GM12878 (cell line): ENCODE measurements at regions not wholly inside any gene's neighbourhood (a gene's known extent, or its start where the extent isn't known, plus 50 kb on each side); places are given as distances from the start of the nearest gene placed in this dataset.

Experiments used
- ATAC-seq: fragments of 200-7000 bp; cut with Tn5 transposase; 3 replicates; pipeline ENCODE4 v1.9.1; 2020; ENCODE audit warnings: mild to moderate bottlenecking, moderate library complexity
- BruUV-seq: library from RNA; stranded (reverse); fragments of 400-500 nt; replicated peaks from 2 replicates; lab custom pipeline; 2021; lab: Mats Ljungman, UMichigan
- CTCF ChIA-PET: fragments of 300-600 bp; sonication (Branson Sonifier 250); formaldehyde crosslinking; extraction: SDS; loops from one replicate; lab custom pipeline; 2021; ENCODE audit warnings: inconsistent platforms; lab: Yijun Ruan, JAX
- POLR2A ChIA-PET: fragments of 350-600 bp; formaldehyde crosslinking; extraction: SDS; loops from one replicate; lab custom pipeline; 2021; ENCODE audit warnings: inconsistent platforms; lab: Charles Lee
- RAD21 ChIA-PET: fragments of 300-600 bp; sonication (Branson Sonifier 250); formaldehyde crosslinking; loops from one replicate; lab custom pipeline; 2023; ENCODE audit warnings: antibody characterized with exemption; ENCODE audit not compliant: unreplicated experiment; lab: Charles Lee
- SMC1A ChIA-PET: fragments of 300-600 bp; sonication (Branson Sonifier 250); formaldehyde crosslinking; loops from one replicate; lab custom pipeline; 2023; ENCODE audit not compliant: unreplicated experiment, uncharacterized antibody; lab: Charles Lee
- DNase-seq: peaks from one replicate; pipeline ENCODE4 v3.0.0-alpha.2; 2011; ENCODE audit warnings: low read depth, low spot score
- FAIRE-seq: peaks from 3 replicates; lab custom pipeline; 2011; peaks lifted over from hg19 to GRCh38; lab: Jason Lieb, UNC
- H2AFZ ChIP-seq: 2 replicates; pipeline ENCODE4 v1.6.0; 2011; ENCODE audit warnings: low read depth, low read length, control low read depth; ENCODE audit not compliant: control insufficient read depth
- H3K27ac ChIP-seq: 2 replicates; pipeline ENCODE4 v1.5.1; 2011; ENCODE audit warnings: control low read depth; ENCODE audit not compliant: control insufficient read depth, insufficient read depth
- H3K27me3 ChIP-seq, 2 experiments: replicated peaks in 1 of 2; 2 replicates each; pipeline versions ENCODE4 v1.6.0 to v1.6.1; 2011; ENCODE audit warnings: low read length in 1 of 2; ENCODE audit not compliant: control insufficient read depth in 2 of 2, insufficient read depth in 2 of 2
- H3K36me3 ChIP-seq, 2 experiments: 2 replicates each; pipeline ENCODE4 v1.5.1; 2011; ENCODE audit warnings: low read length in 1 of 2; ENCODE audit not compliant: control insufficient read depth in 2 of 2, insufficient read depth in 2 of 2
- H3K4me1 ChIP-seq: 2 replicates; pipeline ENCODE4 v1.6.1; 2011; ENCODE audit warnings: mild to moderate bottlenecking, low read length, moderate library complexity, mixed read lengths; ENCODE audit not compliant: control insufficient read depth, insufficient read depth
- H3K4me2 ChIP-seq: 2 replicates; pipeline ENCODE4 v1.6.0; 2011; ENCODE audit warnings: control low read depth; ENCODE audit not compliant: control insufficient read depth, insufficient read depth
- H3K4me3 ChIP-seq: fragments of 200-600 bp; sonication (generic); 2 replicates; pipeline ENCODE4 v1.5.1; 2016
- H3K79me2 ChIP-seq: 2 replicates; pipeline ENCODE4 v1.6.0; 2011; ENCODE audit warnings: low read length; ENCODE audit not compliant: control insufficient read depth, insufficient read depth
- H3K9ac ChIP-seq: 2 replicates; pipeline ENCODE4 v1.8.0; 2011; ENCODE audit warnings: low read length, control low read depth, mixed read lengths; ENCODE audit not compliant: control insufficient read depth, insufficient read depth
- H3K9me3 ChIP-seq: replicated peaks from 3 replicates; pipeline ENCODE4 v1.5.1; 2011; ENCODE audit warnings: mild to moderate bottlenecking, low read length; ENCODE audit not compliant: control insufficient read depth, insufficient read depth
- H4K20me1 ChIP-seq: 2 replicates; pipeline ENCODE4 v1.6.0; 2011; ENCODE audit not compliant: control insufficient read depth, insufficient read depth
- BRCA1 ChIP-seq: IDR thresholded peaks from 2 replicates; pipeline ENCODE4 v1.6.1; 2011; ENCODE audit warnings: low read depth, low read length, improper control_type of control experiment
- EZH2 ChIP-seq: IDR thresholded peaks from 2 replicates; pipeline ENCODE4 v1.6.1; 2012; ENCODE audit warnings: low read depth, mild to moderate bottlenecking, control low read depth, inconsistent platforms, low read length, borderline replicate concordance; ENCODE audit not compliant: control insufficient read depth
- JUNB ChIP-seq: IDR thresholded peaks from 2 replicates; pipeline ENCODE4 v1.6.1; 2016; ENCODE audit warnings: antibody characterized with exemption, mild to moderate bottlenecking
- NBN ChIP-seq: fragments of 450-650 bp; IDR thresholded peaks from 2 replicates; pipeline ENCODE4 v1.6.1; 2016
- SRF ChIP-seq, 2 experiments: IDR thresholded peaks; 2 replicates each; pipeline ENCODE4 v1.6.1; 2011; ENCODE audit warnings: low read depth in 2 of 2, low read length in 2 of 2, mild to moderate bottlenecking in 1 of 2, moderate library complexity in 1 of 2
- WGBS: methylation state at CpG from one replicate; pipeline ENCODE4 v1.1.6; 2016; ENCODE audit warnings: low lambda C conversion rate; ENCODE audit not compliant: insufficient replicate concordance, insufficient coverage; ENCODE audit errors: missing lambda C conversion rate; 5-methylcytosine and 5-hydroxymethylcytosine counted together
- in situ Hi-C: fragments of 300-500 bp; cut with MboI; formaldehyde crosslinking; loops from 9 replicates; pipeline ENCODE4 v1.14.3; 2018; ENCODE audit warnings: mixed read lengths
- intact Hi-C: fragments of 100-400 bp; cut with micrococcal nuclease; formaldehyde crosslinking; loops from one replicate; pipeline ENCODE4 v1.14.2; 2022; ENCODE audit not compliant: unreplicated experiment
- TF ChIP-seq, protein P1 (sequence below): fragments of 450-650 bp; formaldehyde crosslinking; IDR thresholded peaks from 2 replicates; pipeline ENCODE4 v1.4.0; 2022; ENCODE audit warnings: mild to moderate bottlenecking, moderate library complexity
- TF ChIP-seq, protein P2 (sequence below), 3 experiments: IDR thresholded peaks in 2 of 3; conservative IDR thresholded peaks in 1 of 3; 2 replicates each; pipeline ENCODE4 v1.5.1; 2011; ENCODE audit warnings: low read depth in 3 of 3, low read length in 3 of 3, mild to moderate bottlenecking in 3 of 3, control low read depth in 2 of 3, moderate library complexity in 2 of 3, inconsistent platforms in 1 of 3, mixed read lengths in 1 of 3; ENCODE audit not compliant: control insufficient read depth in 2 of 3, insufficient read depth in 1 of 3; ENCODE audit errors: extremely low read depth in 1 of 3

DNA sequence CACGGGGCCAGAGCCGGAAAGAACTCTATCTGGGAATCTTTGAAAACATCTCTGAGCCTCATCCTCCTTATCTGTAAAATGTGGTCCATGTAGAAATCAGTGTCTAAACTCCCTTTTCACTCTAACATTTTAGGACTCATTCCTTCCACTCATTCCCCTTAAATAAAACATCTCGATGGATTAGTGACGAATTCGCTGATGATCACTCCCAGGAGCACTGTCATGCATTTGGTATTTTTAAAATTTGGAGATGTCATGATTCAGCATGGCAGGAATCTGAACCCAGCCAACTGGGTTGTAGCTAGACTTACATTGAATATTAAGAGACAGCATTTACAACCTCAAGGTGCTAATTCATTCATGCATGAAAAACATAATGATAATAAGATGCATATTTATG lies 88.1 kb downstream of the SPANXN3 start (continued):
- TF ChIP-seq, protein P1, sequence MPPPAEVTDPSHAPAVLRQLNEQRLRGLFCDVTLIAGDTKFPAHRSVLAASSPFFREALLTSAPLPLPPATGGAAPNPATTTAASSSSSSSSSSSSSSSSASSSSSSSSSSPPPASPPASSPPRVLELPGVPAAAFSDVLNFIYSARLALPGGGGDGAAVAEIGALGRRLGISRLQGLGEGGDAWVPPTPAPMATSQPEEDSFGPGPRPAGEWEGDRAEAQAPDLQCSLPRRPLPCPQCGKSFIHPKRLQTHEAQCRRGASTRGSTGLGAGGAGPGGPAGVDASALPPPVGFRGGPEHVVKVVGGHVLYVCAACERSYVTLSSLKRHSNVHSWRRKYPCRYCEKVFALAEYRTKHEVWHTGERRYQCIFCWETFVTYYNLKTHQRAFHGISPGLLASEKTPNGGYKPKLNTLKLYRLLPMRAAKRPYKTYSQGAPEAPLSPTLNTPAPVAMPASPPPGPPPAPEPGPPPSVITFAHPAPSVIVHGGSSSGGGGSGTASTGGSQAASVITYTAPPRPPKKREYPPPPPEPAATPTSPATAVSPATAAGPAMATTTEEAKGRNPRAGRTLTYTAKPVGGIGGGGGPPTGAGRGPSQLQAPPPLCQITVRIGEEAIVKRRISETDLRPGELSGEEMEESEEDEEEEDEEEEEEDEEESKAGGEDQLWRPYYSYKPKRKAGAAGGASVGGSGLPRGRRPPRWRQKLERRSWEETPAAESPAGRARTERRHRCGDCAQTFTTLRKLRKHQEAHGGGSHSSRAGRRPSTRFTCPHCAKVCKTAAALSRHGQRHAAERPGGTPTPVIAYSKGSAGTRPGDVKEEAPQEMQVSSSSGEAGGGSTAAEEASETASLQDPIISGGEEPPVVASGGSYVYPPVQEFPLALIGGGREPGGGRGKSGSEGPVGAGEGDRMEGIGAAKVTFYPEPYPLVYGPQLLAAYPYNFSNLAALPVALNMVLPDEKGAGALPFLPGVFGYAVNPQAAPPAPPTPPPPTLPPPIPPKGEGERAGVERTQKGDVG: no peak
- TF ChIP-seq NBN: no peak

DNA sequence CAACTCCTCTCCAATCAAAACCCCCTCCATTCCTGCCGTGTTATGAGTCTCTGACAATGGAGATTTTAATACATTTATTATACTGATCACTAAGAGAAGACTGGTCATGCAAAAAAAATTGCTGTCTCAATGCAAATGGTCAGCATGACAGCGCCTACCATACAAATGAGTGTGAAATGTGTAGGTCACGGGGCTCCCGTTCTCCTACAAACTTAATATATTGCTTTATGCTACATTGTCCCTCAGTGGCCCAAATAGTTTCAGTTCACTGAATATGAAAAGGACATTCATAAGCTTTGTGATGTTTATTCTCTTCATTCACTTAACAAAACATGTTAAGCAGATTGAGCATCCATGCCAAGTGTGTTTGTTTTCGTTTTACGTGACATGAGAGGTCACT lies 116.1 kb downstream of the SPANXN3 start:
- TF ChIP-seq JUNB (no peak), NBN (no peak), SRF (IDR thresholded peaks at IDR 0.05; ENCODE audit: low read depth in 2 of 2, low read length in 2 of 2) (no peak), EZH2 (no peak), BRCA1 (no peak)
- TF ChIP-seq, protein P2, sequence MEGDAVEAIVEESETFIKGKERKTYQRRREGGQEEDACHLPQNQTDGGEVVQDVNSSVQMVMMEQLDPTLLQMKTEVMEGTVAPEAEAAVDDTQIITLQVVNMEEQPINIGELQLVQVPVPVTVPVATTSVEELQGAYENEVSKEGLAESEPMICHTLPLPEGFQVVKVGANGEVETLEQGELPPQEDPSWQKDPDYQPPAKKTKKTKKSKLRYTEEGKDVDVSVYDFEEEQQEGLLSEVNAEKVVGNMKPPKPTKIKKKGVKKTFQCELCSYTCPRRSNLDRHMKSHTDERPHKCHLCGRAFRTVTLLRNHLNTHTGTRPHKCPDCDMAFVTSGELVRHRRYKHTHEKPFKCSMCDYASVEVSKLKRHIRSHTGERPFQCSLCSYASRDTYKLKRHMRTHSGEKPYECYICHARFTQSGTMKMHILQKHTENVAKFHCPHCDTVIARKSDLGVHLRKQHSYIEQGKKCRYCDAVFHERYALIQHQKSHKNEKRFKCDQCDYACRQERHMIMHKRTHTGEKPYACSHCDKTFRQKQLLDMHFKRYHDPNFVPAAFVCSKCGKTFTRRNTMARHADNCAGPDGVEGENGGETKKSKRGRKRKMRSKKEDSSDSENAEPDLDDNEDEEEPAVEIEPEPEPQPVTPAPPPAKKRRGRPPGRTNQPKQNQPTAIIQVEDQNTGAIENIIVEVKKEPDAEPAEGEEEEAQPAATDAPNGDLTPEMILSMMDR (IDR thresholded peaks at IDR 0.05 in 2 of 3, conservative IDR thresholded peaks at IDR 0.05 in 1 of 3; ENCODE audit: control insufficient read depth in 2 of 3, extremely low read depth in 1 of 3, insufficient read depth in 1 of 3, low read depth in 3 of 3, low read length in 3 of 3): no peak
- in situ Hi-C loops (no loop called here), intact Hi-C loops (no loop called here)
- H3K4me3 ChIP-seq: no peak overlapping the region
- H3K79me2 ChIP-seq: no peaks in the 10 kb centered on the region
- CTCF ChIA-PET: interaction anchor here (1.3 kb wide), 1 partner anchor 36 kb away, joined by 3 read pairs; no protein-coding TSS in a partner anchor
- no peak overlapping the region for H3K27ac ChIP-seq
- RAD21 ChIA-PET: no interaction called here
- no peak overlapping the region for H2AFZ ChIP-seq
- SMC1A ChIA-PET: interaction anchor here (1.0 to 1.2 kb wide), 2 partner anchors 16 to 421 kb away, joined by 3 read pairs; no protein-coding TSS in a partner anchor
- no peak overlapping the region for H3K4me2 ChIP-seq
- no peak for FAIRE-seq
- DNase-seq: no peak
- no peaks in the 10 kb centered on the region for H4K20me1 ChIP-seq
- H3K9me3 ChIP-seq: no peaks in the 10 kb centered on the region
- ATAC-seq: no peak
- WGBS: 29% methylated on average over 6 of the region's 6 CpGs
- H3K9ac ChIP-seq: no peak overlapping the region
- POLR2A ChIA-PET: no interaction called here
- no TSS peak for BruUV-seq
- no peaks in the 10 kb centered on the region for H3K36me3 ChIP-seq
- H3K4me1 ChIP-seq: no peaks in the 10 kb centered on the region
- H3K27me3 ChIP-seq: no peaks in the 10 kb centered on the region
